ENCODE measurements at regions not wholly inside any gene's neighbourhood (a gene's known extent, or its start where the extent isn't known, plus 50 kb on each side); places are given as distances from the start of the nearest gene placed in this dataset.

DNA sequence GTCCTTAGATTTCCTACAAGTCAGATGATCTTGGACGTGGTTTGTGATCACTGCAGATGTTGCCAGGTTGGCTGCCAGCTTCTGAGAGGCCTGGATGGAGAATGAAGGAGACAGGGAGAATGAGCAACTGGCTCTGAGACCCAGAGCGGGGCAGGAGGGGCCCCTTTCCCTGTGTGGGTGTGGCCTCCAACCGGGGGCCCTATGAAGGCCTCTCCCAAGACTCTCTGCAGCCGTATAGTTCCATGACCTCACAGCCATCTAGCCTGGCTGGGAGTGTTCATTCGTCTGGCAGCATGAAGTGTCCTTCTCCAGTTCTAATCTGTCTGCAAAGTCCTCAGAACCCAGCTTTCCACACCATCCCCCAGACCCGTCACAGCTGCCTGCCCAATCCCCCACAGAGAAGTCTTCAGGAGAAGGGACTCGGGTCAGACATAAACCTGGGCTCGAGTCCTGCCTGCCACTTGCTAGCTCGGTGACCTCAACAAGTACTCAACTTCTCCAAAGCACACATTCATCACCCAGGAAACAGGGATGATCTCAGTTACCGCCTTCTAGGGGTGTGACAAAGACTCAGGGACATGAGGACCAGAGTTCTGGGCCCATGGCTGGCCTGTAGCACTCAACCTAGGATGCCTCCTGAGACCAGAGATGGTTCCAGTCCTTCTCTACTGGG is 122.6 kb downstream of the EDN3 start:
- Histone ChIP-seq H2BK15ac (ENCODE audit: low read depth, low read length) (no peak overlapping the region), H4K5ac (ENCODE audit: insufficient read length, low read depth, low read length) (no peak overlapping the region), H4K8ac (replicated peaks; ENCODE audit: insufficient read length, low read depth, low read length) (no peak overlapping the region), H3K18ac (ENCODE audit: insufficient read length, low read depth, low read length) (no peak overlapping the region), H3K79me1 (ENCODE audit: insufficient read depth, low read depth, low read length, poor library complexity, severe bottlenecking) (no peaks in the 10 kb centered on the region), H3K23me2 (ENCODE audit: insufficient read length, low read depth, low read length, poor library complexity, severe bottlenecking) (no peaks in the 10 kb centered on the region), H2AFZ (ENCODE audit: low read length) (no peak overlapping the region), H2BK20ac (ENCODE audit: low read depth, low read length, poor library complexity, severe bottlenecking) (no peak overlapping the region), H4K20me1 (ENCODE audit: control insufficient read depth, insufficient read depth, insufficient read length) (no peaks in the 10 kb centered on the region), H3T11ph (ENCODE audit: low read length) (no peak overlapping the region), H3K9ac (ENCODE audit: extremely low read depth, insufficient read length, low read length) (no peak overlapping the region), H3K4me1 (ENCODE audit: insufficient read depth, low read length) (no peaks in the 10 kb centered on the region), H3K23ac (ENCODE audit: insufficient read length, low read depth, low read length) (no peak overlapping the region), H3K14ac (ENCODE audit: insufficient read depth, low read length) (no peak overlapping the region), H2BK120ac (ENCODE audit: low read depth, low read length, poor library complexity, severe bottlenecking) (no peak overlapping the region), H3K27ac (ENCODE audit: insufficient read length, low read depth, low read length) (no peak overlapping the region), H3K4me2 (ENCODE audit: insufficient read depth, insufficient read length, low read length) (no peak overlapping the region), H3K79me2 (ENCODE audit: insufficient read depth, low read length) (no peaks in the 10 kb centered on the region), H2AK5ac (ENCODE audit: insufficient read length, low read length) (no peak overlapping the region), H3K27me3 (ENCODE audit: insufficient read depth, low read length) (no peaks in the 10 kb centered on the region), H3K9me3 (ENCODE audit: control insufficient read depth, low read depth, low read length) (no peaks in the 10 kb centered on the region), H2BK12ac (ENCODE audit: insufficient read length, low read depth, low read length) (no peak overlapping the region), H3K4ac (ENCODE audit: low read depth, low read length) (no peak overlapping the region), H2BK5ac (ENCODE audit: insufficient read length, low read length) (no peak overlapping the region), H4K91ac (ENCODE audit: insufficient read length, low read depth, low read length) (no peak overlapping the region), H3K56ac (ENCODE audit: insufficient read length, low read depth, low read length) (no peak overlapping the region)
- Mint-ChIP-seq H3K36me3 (ENCODE audit: insufficient read depth in 1 of 3, low read depth in 3 of 3) (no peaks in the 10 kb centered on the region; a peak in 1 of 7 replicates), H3K27ac (0 out of 7 replicates have a peak overlapping the region, but pooled peaks of 1 of the 3 experiments have one; percentile 55), H3K9me3 (no peaks in the 10 kb centered on the region; a peak in 2 of 5 replicates), H3K27me3 (ENCODE audit: low read depth) (peaks cover 21% of the 10 kb centered on the region), H3K4me3 (no peak overlapping the region), H3K4me1 (no peaks in the 10 kb centered on the region)
- TF ChIP-seq, protein P1, sequence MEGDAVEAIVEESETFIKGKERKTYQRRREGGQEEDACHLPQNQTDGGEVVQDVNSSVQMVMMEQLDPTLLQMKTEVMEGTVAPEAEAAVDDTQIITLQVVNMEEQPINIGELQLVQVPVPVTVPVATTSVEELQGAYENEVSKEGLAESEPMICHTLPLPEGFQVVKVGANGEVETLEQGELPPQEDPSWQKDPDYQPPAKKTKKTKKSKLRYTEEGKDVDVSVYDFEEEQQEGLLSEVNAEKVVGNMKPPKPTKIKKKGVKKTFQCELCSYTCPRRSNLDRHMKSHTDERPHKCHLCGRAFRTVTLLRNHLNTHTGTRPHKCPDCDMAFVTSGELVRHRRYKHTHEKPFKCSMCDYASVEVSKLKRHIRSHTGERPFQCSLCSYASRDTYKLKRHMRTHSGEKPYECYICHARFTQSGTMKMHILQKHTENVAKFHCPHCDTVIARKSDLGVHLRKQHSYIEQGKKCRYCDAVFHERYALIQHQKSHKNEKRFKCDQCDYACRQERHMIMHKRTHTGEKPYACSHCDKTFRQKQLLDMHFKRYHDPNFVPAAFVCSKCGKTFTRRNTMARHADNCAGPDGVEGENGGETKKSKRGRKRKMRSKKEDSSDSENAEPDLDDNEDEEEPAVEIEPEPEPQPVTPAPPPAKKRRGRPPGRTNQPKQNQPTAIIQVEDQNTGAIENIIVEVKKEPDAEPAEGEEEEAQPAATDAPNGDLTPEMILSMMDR (conservative IDR thresholded peaks at IDR 0.05), result no peak
- no peak for DNase-seq
- no CpG with 5 or more reads among the region's 10 CpGs for WGBS (ENCODE audit: extremely low coverage, insufficient read length, low lambda C conversion rate)

Data from H9 (cell line).